Left hindlimb (tissue), 1 donor: ENCODE measurements at regions not wholly inside any gene's neighbourhood (a gene's known extent, or its start where the extent isn't known, plus 50 kb on each side); places are given as distances from the start of the nearest gene placed in this dataset.

ENCODE experiments used
- DNase-seq: peaks from one replicate; pipeline ENCODE4 v3.0.0-alpha.2; 2018

DNA sequence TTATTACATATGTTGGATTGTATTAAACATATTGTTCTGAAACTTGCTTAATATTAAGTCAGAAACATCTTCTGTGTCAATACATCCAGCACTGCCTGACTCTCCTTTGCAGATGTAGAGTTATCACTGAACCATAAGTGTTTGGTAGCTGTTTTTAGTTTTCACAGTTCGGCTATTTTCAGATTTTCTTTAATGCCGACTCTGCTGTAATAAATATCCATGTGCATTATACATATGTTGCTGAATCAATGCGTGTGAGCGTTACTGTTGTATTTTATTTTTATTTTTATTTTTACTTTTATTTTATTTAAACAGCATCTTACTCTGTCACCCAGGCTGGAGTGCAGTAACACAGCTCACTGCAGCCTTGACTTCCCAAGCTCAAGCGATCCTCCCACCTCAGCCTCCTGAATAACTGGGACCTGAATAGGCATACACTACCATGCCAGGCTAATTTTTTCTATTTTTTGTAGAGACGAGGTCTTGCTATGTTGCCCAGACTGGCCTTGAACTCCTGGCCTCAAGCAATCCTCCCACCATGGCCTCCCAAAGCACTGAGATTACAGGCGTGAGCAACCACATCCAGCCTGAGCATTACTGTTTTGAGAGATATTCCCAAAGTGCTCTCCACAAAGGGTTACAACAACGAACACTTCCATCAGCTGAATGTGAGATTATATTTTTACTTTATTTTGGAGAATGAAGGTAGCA, 50.7 kb upstream of the NOCT start:
- no peak for DNase-seq

DNA sequence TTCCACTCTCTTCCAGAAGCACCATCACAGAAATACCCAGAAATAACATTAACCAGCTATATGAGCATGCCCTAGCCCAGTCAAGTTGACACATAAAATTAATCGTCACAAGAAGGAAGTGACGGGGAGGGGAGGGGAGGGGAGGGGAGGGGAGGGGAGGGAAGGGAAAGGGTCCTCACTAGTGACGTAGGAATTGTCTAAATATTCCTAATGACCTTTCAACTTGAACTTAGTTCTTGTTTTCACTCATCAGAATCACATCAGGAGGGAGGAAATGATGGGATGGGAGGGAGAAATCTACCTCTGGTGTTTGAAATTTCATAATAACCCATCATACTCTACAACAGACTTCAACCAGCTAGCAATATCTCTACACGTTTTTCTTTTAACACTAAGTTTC, 52.2 kb upstream of the NOCT start:
- DNase-seq = no peak

DNA sequence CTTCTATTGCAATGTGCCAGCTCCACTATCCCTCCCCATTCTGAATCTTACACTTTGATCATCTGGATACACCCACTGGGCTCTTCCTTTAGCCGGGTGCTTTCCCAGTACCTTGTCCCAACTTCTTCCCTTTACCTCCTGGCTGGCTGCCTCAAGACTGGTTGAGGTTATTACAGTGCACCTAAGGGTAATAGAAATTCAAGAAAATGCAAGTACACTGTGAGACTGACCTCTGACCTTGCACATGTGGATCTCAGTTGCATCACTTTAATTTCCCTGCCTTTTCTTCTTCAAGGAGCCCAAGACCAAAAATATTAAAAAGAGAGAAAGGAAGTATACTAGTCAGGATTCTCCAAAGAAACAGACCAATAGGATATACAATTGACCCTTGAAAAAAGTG, 53.9 kb upstream of the NOCT start:
- DNase-seq = no peak

DNA sequence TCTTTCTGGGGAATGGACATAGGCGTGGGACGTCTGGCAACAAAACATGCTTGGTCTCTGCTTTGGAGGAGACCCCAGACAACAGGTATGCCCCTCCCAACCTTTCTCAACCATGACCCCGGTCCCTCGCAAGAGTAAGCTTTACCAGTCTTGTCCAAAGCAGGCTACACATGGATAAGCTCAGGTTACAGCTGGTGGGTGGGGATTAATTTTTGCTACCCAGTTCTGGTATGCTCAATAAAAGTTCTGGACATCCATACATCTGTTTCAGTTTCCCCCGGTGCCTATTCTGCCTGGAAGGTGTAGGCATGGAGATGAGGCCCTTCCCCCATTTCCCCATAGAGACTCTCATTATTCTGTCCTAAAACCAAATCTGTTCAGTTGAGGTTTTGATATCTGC, 54.5 kb upstream of the NOCT start:
- no peak for DNase-seq

DNA sequence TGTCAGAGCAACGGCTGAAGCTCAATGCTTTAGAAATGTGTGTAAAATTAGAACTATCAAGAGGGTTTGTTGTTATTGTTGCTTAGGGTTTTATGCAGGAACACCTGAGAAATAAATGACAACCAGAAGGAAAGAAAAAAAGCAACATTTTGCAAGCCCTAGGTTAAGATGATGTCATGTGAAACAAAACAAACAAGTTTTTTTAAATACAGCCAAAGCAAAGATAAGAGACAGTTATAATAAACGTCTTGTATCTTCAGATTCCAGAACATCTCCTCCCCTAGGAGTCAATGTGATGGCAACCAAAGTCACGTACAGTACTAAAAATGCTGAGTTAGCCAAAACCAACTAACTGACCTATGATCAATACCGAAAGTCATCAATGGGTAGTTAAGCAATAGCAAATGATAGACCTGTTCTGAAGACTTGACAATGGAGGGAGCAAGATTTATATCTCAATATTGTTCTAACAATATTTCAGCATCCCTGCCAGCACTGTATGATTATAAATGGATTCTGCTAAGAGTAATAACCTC, 55.3 kb upstream of the NOCT start:
- DNase-seq = no peak

DNA sequence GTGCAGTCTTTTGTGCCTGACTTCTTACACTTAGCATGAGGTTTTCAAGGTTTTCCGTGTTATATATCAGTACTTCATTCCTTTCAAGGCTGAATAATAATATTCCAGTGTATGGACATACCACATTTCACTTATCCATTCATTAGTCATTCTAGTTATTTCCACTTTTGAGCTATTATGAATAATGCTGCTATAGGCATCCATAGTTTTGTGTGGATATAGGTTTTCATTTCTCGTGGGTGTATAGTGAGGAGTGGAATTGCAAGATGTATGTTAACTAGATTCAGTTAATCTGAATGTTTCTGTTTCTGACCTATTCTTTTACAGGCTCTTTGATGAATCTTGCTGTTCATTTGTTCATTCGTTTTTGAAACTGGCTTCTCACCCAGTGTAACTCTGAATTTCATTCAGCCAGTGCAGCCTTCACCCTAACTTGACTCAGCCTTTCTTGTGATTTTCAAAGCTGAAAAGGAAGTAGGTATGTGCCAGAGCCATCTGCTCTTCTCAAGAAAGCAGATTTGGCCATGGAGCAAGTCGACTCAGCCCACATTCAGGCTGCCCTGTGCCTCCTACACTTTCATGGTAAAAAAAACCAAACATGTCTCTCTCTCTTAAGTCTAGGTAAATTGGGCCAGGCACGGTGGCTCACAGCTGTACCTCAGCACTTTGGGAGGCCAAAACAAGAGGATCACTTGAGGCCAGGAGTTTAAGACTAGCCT, 56.3 kb upstream of the NOCT start:
- no peak for DNase-seq

DNA sequence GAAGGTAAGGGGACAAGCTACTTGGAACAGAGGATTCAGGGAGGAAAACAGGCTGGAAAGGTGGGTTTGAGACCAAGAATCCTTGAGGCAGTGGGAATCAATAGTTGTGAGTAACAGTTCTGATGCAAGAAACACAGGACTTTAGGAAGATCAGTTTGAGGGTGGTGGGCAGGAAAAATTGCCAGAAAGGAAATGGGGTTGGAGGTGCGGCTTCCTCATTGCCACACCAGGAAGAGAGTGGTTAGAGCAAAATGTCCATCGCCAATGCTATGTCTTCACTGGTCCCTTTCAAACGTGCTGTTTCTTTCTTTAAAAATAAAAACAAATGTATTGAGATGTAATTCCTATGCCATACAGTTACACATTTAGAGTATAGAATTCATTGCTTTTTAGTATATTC, 57.1 kb upstream of the NOCT start:
- DNase-seq = no peak

DNA sequence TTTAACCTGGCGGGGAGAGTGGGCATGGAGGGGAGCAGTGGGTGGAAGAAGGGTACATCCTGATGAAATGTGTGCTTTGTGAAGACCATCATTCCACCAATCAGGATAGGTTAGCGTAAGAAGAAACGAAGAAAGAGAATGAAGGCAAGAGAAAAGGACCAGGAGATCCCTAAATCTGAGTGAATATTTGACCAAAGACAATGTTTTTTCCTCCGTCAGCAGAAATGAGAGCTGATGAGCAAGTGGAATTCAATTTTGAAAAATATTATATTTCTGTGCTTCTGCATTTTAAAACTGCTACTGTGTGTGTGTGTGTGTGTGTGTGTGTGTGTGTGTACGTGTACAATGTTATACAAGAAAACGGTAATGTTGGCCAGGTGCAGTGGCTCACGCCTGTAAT, 58.3 kb upstream of the NOCT start:
- no peak for DNase-seq

DNA sequence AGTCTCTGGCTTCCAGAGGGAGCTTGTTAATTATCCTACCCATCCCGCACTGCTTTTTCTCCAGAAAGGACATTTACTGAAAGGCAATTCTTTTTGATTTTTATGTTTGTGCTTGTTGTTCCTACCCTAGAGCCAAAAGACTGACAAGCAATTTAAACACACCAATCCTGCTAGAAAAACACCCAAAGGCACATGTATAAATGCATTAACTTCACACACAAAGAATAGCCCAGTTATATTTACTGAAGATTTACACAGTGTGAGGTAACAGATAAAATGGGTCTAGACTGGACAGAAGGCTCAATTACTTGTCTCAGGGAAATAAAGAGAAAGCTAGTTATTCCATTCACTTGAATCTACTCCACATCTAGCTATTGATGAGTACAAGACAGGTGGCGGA, 61.2 kb upstream of the NOCT start:
- DNase-seq = no peak

DNA sequence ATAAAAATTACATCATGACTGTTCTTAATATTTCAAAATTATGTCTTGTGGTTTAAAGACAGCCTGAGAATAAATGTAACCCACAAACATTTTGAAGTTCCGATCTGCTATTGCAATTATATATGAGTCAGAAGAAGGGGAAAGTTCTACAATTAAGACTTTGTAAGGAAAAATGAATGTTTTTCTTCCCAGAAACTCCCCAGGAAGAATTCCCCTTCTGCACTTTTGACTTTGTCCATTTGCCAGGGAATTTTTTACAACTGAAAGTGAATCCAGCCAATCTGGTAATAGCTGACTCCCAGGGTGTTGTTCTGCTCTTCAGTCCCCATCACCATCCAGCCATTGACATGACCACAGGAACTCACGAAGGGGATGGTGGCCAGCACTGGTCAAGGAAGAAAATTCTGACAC, 61.6 kb upstream of the NOCT start:
- DNase-seq = peak; percentile 48

DNA sequence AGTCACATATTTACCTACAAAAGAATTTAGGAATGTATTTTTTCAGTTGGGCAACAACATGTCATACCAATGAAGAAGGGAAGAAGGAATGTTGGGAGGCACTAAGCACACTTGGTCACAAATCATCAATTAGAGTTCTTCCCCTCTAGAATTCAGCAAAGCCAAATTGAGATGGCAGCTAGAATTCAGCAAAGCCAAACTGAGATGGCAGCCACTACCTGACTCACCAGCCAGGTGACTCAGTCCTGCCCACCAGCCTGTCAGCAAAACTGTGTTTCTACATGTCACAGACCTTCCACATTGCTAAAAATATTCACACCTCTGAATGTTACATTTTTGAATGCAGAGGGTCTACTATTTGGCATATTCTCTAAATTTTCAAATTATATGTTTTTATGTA, 63.2 kb upstream of the NOCT start:
- no peak for DNase-seq

DNA sequence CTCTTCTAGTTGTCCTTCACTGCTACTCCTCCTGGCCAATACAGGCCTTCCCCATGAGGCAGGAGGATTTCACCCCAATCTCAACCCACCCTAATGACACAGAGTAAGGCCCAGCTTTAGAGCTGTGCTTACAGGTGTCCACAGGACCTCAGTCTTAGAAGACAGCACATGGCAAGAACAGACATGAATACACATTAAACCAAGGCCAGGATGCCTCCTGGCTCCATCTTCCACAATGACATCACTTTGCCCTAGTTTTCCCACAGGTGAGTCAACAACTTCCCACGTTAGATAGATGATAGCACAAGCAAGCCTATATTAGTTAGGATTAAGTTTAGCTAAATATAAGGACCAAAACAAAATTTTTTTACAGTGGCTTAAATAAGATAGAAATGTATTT, 63.8 kb upstream of the NOCT start:
- no peak for DNase-seq

DNA sequence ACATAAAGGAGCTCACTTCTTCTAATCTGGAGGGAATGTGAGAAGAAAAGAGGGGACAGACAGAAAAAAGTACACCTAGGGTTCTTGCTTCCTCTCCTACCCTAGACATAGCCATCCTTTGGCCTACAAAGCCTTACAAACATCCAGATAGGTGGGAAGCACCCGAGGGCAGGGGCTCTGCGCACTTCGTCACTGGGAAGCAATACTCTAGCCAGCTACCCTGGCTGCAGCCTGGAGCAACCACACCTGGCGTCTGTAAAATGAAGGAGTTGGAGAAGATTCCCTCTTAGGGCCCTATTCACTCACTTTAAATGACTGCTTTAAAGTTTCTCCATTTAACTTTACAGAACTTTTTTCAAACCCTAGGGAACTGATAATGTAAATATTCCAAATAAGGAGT, 65.7 kb upstream of the NOCT start:
- DNase-seq = no peak

DNA sequence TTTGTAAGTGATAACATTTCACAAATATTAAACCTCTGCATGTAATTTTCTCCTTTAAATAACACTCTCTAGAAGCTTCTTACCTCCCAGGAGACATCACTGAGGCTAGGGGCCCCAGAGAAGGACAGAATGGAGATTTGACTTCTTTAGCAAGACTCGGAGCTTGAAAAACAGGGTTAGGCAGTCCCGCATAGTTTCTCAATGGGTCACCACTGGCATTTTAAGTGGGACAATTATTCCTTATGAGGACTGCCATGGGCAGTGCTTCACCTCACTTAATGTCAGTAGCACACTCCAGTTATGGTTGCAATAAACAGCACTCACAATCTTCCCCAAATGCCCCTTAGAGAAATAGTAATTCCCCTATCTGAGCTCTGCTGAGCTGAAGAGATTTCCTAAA, 66.7 kb upstream of the NOCT start:
- DNase-seq = no peak

DNA sequence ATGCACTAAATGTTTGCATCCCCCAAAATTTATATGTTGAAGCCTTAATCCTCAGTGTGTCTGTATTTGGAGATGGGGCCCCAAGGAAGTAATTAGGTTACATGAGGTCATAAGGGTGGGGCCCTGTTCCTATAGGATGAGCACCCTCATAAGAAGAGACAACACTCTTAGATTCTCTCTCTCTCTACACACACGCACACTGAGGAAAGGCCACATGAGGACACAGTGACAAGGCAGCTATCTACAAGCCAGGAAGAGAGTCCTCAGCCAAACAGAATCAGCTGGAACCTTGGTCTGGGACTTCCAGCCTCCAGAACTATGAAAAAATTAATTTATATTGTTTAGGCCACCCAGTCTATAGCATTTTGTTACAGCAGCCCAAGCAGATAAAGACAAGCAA, 69.3 kb upstream of the NOCT start:
- DNase-seq = no peak

DNA sequence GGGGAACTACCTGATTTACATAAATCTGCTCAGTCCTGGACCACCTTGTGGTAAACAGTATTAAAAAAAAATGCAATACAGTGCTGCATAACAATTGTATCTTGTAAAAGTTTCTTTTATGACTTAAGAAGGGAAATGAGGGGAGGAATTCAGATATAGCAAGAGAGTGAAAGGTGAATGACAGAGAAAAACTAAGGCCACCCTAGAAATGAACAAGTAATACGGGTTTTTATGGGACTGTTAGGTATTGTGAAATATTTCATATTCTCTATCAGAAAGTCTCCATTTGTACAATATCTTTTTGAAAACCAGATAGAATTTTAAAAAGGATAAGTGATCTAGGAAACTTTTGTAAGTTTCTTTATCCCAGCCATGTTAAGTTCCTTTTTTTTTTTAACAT, 69.7 kb upstream of the NOCT start:
- DNase-seq = no peak

DNA sequence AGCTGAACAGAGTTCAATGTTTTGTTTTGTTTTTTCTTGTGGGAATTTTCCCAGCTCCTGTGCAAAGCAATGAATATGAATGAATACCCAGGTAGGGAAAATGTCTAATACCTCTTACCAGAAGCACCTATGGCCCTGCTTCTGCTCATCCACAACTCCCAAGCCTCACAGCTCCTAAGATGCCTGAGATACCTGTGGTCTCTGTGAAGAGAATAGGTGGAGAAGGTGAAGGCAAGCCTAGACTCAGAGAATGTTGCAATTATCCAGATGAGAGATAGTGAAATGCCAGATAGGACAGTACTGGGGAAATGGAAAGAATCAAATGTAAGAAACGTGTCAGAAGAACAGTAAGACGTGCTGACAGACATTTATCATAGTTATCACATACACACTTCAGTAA, 70.2 kb upstream of the NOCT start:
- no peak for DNase-seq

DNA sequence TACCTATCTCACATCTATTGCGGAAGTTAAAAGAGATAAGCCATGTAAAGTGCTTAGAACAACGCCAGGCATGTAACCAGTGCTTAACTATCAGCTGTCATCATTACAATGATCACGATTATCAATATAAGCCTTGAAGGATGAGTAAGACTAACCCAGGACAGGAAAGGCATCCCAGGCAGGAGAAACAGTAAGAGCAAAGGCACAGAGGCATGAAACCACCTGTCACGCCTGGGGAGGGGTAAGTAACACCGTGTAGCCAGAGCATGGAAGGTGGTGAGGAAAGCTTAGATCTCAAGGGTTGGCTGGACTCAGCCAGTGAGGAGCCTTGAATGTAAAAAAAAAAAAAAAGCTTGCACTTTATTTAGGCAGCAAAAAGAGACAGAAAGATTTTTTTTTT, 71.7 kb upstream of the NOCT start:
- DNase-seq = no peak

DNA sequence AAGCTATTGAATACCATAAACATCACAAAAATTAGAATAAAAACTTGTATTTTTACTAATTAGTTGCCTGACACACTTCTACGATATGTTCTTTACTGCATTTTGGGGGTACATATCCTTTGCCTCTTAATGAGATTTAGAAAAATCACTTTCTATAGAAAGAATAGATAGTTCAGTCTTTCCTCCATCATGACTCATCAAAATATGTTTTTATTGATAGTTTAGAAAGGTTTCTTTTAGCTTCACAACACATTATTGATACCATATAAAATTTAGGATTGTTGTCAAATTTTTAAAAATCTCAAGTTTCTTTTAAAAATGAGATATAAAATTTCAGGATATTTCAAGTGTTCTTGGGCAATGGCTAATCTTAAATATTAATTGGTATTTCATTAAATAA, 74.5 kb upstream of the NOCT start:
- DNase-seq = no peak

DNA sequence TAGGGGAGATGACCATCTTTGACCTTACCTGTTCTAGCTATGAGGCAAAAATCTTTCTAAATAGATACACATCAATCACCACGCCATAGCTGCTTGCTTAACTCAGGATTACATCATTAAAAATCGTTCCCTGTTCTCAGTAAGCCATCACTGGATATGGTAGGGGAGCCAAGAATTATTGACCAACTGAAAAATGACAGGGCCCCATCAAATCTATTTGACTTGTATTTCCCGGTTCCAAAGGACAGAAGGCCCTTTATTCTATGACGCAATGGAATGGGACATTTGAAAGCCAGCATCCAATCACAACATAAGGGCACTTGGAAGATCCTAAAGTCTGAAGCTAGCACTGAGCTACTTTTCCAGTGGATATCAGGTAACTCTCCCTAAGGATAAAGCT, 75.6 kb upstream of the NOCT start:
- no peak for DNase-seq

DNA sequence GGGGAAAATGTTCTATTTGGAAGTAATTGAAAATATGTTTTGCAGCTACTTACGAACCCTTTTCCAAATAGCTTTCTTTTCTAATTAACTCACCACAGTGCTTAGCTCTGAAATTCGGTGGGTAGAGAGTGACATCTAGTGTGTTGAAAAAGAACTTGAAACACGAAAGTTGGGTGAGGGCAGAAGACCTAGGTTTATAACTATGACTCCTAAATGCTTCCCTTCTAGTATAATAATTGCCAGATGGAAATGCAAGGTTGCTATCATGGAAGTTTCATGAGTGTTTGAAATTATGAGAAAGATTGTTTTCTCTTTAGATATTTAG, 77.3 kb upstream of the NOCT start:
- DNase-seq = no peak

DNA sequence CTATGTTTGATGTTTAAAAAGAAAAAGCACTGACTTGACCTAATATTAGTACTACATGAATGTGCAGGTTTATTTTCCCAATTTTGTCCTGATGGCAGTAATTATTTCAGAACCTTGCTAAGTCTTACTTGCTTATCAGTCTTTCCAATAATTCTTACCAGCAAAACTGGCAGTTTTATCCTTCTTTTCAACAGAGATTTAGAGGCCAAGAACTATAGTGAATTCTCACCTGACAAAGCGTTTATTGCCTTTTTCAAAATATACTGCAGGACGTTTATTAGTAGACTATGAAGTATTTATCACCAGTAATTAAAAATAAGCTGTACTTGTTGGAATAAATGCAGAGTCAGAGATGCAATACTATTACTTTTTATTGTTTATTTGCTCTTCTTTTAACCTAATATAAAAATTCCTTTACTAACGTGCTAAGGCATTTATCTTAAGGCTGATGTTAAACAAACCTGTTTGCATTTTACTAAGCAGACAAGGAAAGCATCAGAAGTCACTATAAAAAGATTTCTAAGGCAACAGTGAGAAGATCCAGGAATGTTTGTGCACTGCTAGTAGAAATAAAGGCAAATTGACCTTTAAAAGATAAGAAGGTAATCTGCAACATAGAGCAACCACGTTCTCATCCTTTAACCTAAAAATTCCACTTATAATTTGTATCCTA, 80.3 kb upstream of the NOCT start:
- no peak for DNase-seq

DNA sequence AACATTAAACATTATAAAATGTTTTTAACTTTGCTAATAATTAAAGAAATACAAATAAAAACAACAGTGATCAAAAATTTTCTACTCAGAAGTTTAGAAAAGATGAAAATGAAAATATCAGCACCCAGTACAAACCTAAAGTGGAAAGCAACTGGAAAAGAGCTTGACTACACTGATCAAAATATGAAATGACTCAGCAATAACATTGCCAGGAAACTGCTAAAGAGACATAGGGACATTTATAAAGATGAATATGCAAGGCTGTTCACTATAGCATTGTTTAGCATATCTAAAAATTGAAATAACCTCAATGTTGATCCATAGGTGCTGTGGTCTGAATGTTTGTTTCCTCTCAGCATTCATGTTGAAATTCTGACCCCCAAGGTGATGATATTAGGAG, 88.5 kb upstream of the NOCT start:
- no peak for DNase-seq

DNA sequence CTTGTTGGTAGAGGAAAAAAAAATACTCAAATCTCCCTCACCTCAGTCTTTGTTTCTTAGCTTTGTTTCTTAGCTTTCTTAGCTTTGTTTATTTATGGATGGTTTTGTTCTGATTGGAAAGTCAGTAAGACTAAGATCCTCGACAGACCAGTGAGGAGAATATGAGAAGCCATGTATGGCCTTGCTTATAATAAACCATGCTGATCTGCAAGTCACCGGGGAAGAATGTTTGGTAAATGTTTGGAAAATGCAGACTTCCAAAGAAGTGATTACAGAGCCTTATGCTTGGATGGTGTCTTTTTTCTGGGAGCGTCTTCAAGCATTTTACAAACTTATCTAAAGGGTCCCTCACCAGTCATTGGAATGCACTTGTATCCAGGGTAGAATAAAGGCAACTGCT, 90.1 kb upstream of the NOCT start:
- no peak for DNase-seq
